ENCODE measurements at regions not wholly inside any gene's neighbourhood (a gene's known extent, or its start where the extent isn't known, plus 50 kb on each side); places are given as distances from the start of the nearest gene placed in this dataset.

DNA sequence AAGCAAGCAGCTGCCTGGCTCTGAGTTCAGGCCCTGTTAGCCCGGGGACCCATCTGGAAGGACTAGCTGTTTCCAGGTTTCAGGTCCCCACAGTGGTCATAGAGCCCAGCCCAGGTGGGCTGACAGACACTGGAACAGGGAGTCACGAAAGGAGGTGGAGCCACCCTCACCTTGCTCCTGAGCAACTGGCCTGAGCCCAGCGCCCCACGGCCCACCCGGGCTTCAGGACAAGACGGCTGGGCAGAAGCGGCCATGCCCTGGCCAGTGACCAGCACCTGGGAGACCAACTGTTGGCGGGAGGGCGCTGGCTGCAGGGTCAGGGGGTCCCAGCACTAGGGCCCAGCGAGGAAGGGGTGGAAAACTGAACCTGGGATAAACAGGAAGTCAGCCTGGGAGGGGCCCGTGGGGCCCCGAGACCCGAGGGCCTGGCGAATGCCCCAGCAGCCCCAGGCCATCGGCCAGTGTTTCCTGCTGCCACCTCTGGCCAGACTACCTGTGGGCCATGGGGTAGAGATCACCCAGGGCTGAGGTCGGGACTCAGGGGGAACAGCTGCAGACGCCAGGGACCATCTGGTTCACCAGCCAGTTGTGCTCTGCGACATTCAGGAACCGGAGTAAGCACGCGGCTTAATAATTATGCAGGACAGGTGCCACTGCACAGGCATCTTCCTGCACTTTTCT, 282.1 kb upstream of the PPP2R2D start:
- no peaks in the 10 kb centered on the region for H3K79me2 ChIP-seq (ENCODE audit: control insufficient read depth, insufficient read depth, low read length)
- TF ChIP-seq, protein P1, sequence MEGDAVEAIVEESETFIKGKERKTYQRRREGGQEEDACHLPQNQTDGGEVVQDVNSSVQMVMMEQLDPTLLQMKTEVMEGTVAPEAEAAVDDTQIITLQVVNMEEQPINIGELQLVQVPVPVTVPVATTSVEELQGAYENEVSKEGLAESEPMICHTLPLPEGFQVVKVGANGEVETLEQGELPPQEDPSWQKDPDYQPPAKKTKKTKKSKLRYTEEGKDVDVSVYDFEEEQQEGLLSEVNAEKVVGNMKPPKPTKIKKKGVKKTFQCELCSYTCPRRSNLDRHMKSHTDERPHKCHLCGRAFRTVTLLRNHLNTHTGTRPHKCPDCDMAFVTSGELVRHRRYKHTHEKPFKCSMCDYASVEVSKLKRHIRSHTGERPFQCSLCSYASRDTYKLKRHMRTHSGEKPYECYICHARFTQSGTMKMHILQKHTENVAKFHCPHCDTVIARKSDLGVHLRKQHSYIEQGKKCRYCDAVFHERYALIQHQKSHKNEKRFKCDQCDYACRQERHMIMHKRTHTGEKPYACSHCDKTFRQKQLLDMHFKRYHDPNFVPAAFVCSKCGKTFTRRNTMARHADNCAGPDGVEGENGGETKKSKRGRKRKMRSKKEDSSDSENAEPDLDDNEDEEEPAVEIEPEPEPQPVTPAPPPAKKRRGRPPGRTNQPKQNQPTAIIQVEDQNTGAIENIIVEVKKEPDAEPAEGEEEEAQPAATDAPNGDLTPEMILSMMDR (IDR thresholded peaks at IDR 0.05; ENCODE audit: extremely low read depth in 1 of 2, insufficient read depth in 1 of 2, low read depth in 1 of 2, low read length in 2 of 2) = no peak
- TF ChIP-seq MYC (IDR thresholded peaks at IDR 0.05; ENCODE audit: low read depth, low read length) (no peak), EZH2 (IDR thresholded peaks at IDR 0.05; ENCODE audit: borderline replicate concordance, low read depth, low read length, severe bottlenecking) (no peak), GATA2 (IDR thresholded peaks at IDR 0.05; ENCODE audit: insufficient read depth, insufficient read length, low read depth, low read length) (no peak), POLR2A (IDR thresholded peaks at IDR 0.05; ENCODE audit: low read depth, low read length) (no peak), JUN (IDR thresholded peaks at IDR 0.05; ENCODE audit: borderline replicate concordance, insufficient read depth, insufficient read length, low read depth) (no peak), POLR2AphosphoS5 (IDR thresholded peaks at IDR 0.05; ENCODE audit: insufficient read depth, low read depth, low read length) (no peak), FOS (IDR thresholded peaks at IDR 0.05; ENCODE audit: borderline replicate concordance, insufficient read depth, low read length) (no peak)
- TF ChIP-seq, protein P2, sequence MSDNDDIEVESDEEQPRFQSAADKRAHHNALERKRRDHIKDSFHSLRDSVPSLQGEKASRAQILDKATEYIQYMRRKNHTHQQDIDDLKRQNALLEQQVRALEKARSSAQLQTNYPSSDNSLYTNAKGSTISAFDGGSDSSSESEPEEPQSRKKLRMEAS (IDR thresholded peaks at IDR 0.05; ENCODE audit: insufficient read depth, insufficient read length) = no peak
- no peaks in the 10 kb centered on the region for H4K20me1 ChIP-seq (replicated peaks; ENCODE audit: control insufficient read depth, extremely low read depth, insufficient read depth, low read length)
- H3K4me3 ChIP-seq (replicated peaks in 1 of 3; ENCODE audit: insufficient read depth in 1 of 3, low read depth in 1 of 3, low read length in 3 of 3) = no peak overlapping the region
- peaks cover 8% of the 10 kb centered on the region for H3K9me3 ChIP-seq (replicated peaks; ENCODE audit: control insufficient read depth, insufficient read depth, low read length)
- ChIA-PET CTCF (no interaction called here), POLR2A (no interaction called here)
- no peak overlapping the region for H2AFZ ChIP-seq (ENCODE audit: low read depth, low read length)
- BruUV-seq (replicated peaks) = no TSS peak
- no peak for FAIRE-seq
- no peaks in the 10 kb centered on the region for H3K9me1 ChIP-seq (replicated peaks; ENCODE audit: control insufficient read depth, extremely low read depth, insufficient read depth, low read length)
- no peak for DNase-seq (ENCODE audit: low read depth, low spot score)
- no peak overlapping the region for H3K4me2 ChIP-seq (ENCODE audit: insufficient read depth, low read length)
- dilution Hi-C loops (cut with MboI; ENCODE audit: extremely low pct_ligation_motif_present, low sequenced_read_pairs) (no loop called here), intact Hi-C loops (cut with micrococcal nuclease) (no loop called here)
- no peaks in the 10 kb centered on the region for H3K36me3 ChIP-seq (ENCODE audit: control insufficient read depth in 2 of 2, extremely low read depth in 1 of 2, insufficient read depth in 2 of 2, low read length in 2 of 2)
- H3K27me3 ChIP-seq (ENCODE audit: control insufficient read depth in 2 of 2, insufficient read depth in 2 of 2, low read length in 2 of 2) = no peaks in the 10 kb centered on the region
- H3K4me1 ChIP-seq (ENCODE audit: control insufficient read depth, extremely low read depth, insufficient read depth, low read length) = no peaks in the 10 kb centered on the region
- no peak overlapping the region for H3K27ac ChIP-seq (ENCODE audit: insufficient read depth, low read depth, low read length)
- H3K9ac ChIP-seq (replicated peaks; ENCODE audit: extremely low read depth, insufficient read depth, low read length) = no peak overlapping the region
